Inferior parietal cortex (tissue), 1 donor: ENCODE measurements at regions not wholly inside any gene's neighbourhood (a gene's known extent, or its start where the extent isn't known, plus 50 kb on each side); places are given as distances from the start of the nearest gene placed in this dataset.

Experiments used
- DNase-seq: peaks from one replicate; pipeline ENCODE4 v3.0.0-alpha.2; 2016; ENCODE audit errors: extremely low spot score

DNA sequence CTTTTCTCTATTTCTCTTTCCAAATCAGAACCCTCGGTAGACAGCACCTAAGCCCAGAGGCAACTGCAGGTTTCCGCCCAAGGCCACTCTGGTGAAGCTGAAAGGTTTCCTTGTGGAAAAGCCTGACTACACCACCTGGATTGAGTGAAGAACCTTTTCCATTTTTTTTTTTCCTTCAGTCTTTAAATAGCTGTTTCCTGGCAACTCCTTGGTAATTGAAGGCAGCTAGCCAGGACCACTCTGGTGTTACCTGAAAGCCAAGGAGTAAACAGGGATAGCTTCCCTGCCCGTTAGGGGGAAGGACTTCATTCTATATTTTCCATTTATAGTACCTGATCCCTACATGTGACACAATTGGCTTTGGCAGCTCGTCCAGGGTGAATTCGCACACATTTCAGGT is 1238.4 kb downstream of the GRIK2 start:
- no peak for DNase-seq

DNA sequence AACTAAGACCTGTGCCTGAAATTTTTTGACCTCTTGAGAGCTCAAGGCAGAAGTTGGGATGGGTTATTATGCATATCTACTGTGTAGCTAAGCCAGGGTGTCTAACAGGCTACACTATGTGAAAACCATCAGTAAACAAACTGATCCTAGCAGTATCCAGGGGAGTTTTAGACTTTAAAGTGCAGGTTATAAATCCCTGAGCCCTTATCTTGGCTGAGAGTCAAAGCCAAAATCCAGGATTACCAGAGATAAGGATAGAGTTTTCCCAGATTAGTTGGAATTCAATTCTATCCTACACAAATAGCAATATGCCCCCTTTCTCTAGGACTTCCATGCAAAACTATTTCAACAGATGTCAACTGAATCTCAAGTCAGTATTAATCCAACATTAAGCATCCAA is 1229.7 kb downstream of the GRIK2 start:
- no peak for DNase-seq

DNA sequence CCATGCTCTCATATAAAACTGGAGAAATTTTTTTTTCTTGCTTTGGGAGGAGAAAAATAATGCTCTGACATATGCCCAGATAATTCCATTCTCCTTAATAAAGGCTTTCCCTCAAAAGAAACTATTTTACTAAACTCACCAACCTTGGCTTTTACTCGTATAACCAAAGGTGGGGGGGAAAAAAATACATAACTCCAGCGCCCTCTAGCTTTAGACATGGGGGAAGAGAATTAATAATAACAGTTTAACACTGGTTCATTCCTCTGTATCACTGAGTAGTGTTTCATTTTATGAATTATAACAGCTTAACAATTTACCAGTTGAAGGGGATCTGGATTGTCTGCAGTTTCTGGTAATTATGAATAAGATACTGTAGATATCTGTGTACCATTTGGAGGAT is 1226.1 kb downstream of the GRIK2 start:
- peak; percentile 9 for DNase-seq

DNA sequence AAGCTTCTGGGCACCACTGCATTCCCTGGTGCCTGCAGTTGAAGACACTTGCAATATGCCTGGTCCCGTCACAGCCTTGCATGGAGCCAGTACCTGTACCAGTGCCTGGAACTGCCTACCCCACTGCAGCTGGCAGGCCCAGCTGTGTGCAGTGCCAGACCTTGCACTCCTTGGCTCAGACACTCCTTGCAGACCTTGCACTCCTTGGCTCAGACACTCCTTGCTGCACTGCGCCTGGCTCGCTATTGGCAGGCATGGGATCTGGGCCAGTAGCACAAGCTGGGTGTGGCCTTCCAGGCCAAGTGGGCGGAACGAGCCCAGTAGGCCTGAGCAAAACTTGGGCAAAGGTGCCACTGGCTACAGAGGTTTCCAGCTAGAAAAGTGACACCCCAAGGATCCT is 1189.1 kb downstream of the GRIK2 start:
- no peak for DNase-seq

DNA sequence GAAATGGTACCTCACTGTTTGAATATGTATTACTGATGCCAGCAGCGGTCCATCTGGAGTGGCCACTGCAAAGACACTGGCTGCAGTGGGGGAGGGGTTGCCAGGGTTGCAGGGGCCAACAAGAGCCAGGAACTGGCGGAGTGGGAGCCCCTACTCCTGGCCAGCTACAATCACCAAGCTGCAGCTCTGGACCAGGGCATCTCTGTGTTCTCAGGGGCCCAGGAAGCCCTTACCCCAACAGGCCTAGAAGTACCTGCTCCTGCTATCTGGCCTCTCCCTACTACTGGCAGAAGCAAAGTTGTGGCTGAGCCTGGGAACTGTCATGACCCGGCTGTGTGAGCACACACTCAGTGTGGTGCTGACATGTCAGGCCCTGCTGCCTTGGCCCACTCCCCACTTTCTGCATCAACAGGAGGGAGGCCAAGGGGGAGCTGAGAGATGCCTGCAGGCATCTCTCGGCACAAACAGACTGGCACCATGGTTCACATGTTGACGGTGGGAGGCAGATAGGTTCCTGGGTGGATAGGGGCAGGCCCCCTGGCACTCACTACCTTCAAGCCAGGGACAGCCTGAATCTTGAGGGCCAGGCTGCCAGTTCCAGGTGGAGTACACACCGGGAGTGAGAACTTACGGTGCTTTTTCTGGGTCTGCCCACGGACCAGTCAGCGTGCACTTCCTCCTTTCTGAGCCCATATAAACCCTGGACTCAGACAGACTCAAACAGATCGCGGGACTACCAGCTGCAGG is 1188.0 kb downstream of the GRIK2 start:
- DNase-seq, result no peak

DNA sequence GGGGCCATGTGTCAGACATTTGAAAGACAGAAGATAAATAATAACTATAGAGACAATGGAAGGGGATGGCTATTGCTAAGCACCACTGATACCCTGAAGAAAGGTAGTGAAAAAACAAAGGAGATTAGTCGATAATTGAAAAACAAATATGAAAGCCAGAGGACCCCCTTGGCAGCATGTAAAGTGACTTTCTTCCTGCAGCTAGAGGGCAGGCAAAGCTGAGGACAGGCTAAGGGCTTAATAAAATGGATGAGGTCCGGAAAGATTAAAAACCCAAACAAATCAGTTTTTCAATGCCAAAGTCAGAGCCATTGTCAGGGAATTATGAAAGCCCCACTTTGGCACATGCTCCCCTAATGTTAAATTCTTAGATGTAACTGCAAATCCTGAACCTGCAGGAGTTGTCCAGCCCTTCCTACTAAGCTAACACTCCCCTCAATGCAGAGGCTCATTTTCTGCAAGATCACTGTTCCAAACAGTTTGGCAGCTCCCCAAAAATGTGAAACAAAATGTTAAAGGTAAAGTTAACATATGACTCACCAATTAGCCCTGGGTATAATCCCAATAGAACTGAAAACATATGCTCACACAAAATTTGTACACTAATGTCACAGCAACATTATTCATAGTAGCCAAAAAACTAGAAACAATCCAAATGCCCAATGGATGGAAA is 1177.9 kb downstream of the GRIK2 start:
- no peak for DNase-seq

DNA sequence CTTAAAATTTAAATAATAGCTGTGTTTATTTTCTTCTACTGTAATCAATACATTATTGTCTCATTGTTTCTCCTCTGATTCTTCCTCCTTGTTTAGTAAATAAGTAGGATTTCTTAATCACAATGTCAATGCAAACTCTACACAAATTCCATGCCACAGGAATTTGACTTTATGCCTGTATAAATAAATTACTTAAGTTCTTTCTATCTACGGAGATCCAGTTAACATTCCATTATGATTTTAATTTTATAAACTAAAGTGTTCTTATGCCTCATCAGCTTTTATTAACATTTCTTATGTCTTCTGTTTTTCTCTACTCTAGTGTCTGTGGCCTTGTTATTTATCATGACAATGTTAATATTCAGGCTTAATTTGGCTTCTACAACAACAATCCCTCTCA is 1169.2 kb downstream of the GRIK2 start:
- no peak for DNase-seq

DNA sequence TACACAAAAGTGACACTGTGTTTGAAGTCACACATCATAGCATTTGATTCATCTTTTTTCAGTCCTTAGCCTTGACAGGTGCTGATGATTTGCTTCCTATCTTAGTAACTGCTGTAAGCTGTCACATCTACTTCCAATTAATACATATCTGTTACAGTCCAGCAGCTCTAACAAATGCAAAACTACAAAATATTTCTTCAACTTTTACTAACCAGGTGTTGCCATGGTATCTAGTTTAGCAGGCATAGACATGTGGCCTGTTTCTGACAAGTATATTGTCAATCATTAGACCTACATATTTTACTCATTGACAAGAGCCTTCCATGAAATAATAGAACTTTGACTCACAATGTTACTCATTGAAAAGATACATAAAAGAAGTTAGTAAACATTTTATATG is 1159.7 kb downstream of the GRIK2 start:
- DNase-seq, result no peak

DNA sequence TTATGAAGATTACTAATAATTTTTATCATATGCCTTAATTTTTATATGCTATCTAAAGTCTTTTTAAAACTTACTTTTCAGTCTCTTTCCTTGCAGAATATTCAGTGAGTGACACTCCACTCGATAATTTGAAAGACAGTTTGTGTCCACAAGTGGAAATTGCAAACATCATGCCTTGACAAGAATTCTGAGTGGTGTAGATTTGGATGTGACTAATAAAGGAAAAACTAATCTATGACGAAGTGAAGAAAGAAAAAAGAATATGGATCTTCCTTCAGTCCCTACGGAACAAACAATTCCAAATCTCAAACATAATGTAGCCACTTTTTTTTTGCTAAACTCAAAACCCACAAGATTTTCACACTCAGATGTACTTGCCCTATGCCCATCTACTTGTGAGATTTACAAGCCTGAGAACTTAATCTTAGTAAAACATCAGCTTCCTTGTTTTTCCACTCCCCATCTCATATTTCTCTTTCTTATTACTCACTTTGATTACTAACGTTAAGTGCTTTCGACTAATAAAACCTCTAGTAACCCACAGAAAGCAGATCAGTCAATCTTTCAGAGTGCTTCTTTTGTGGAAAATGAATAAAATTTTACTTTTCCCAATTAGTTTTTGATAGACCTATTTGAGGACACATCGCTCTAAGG is 1155.8 kb downstream of the GRIK2 start:
- DNase-seq, result no peak

DNA sequence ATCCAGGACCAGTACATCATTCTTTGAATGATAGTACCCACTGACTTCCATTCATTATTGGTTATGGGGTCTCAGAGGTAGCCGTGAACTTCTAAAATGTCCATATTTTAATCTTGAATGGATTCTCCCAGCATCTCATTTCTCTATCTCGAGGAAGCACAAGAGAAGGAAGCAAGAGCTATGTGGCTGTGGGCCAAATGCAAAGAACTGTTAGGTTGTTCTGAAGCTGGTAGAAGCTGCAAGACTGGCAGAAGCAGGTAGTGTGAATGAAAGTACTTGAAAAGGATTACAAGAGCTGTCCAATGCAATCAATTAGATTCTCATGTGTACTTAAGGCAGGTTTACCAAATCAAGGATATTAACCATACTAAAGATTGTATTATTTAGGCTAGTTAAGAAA is 1131.8 kb downstream of the GRIK2 start:
- DNase-seq, result no peak

DNA sequence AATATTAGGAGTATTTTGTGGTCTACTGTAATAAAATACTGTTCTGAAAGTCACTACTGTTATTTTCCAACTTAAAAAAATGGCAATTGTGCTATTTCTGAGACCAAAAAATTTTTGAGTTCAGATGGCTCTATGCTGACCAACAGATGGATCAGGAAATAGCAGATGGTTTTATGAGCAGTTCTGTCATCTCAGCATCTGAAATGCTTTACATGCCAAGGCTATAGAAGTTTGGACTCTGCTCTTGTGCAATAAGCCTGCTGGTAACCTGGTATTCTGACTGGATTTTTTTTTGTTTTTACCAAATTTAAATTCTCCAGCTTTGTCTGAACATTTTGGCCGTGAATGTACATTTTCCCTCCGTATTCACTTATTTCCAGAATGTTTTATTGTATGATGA is 1127.5 kb downstream of the GRIK2 start:
- DNase-seq, result no peak

DNA sequence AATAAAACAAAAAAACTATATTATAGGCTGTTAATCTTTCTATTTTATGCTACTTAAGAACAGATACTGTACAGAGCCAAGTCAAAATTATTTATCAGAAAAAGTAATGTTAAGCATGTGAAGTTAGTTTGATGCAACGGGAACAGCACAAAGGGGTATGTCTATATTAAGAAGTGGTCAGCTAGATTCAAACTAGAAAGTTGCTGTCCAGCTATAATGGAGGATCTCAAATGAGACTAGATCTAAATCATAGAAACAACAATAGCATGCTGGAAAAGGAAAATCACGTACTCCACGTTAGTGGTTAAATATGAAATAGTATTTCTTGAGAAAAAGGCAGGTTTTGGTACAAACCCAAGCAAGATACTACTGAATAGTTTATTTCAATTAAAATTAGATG is 1124.0 kb downstream of the GRIK2 start:
- DNase-seq, result no peak

DNA sequence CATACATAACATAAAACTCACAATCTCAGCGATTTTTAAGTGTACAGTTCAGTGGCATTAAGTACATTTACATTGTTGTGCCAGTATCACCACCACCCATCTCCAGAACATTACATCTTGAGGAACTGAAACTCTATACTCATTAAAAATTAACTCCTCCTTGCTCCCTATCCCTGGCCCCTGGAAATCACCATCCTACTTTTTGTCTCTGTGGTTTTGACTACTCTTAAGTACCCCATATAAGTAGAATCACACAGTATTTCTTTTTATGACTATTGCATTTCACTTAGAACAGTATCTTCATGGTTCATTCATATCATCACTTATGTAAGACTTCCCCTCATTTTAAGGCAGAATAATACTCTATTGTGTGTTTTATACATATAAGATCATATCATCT is 1108.1 kb downstream of the GRIK2 start:
- no peak for DNase-seq

DNA sequence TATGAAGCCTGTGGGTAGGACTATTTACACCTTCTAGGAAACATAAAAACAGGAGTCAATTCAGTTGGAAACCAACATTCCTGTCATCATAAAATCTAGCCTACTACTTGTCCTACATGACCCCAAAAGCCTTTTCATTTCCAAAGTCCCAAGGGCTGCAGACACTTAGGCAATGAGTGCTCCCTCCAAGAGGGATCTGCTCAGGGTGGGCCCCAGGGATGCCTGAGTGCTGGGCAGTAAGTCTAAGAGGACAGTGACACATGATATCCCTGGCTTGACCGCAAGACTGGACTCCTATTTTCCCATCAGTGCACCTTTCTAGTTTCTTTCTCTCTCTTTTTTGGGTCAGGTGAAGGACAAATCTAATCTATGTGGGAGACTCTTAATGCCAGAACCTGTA is 1101.3 kb downstream of the GRIK2 start:
- no peak for DNase-seq

DNA sequence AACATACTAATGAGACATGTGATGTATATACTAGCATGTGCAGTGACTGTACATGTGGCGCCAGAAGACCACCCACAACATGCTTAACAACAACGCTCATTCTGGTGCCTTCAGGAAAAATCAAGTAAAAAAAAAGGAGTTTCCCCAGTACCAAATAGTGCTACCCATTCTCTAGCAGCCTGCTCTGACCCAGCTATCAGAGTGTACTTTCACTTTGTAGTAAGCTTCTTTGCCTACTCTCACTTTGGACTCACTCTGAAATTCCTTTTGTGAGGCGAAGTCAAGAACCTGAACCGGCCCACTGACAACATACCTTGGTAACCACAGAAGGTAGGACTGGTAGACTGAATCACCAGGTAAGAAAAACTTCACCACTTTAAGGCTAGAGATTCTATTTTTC is 1100.0 kb downstream of the GRIK2 start:
- no peak for DNase-seq

DNA sequence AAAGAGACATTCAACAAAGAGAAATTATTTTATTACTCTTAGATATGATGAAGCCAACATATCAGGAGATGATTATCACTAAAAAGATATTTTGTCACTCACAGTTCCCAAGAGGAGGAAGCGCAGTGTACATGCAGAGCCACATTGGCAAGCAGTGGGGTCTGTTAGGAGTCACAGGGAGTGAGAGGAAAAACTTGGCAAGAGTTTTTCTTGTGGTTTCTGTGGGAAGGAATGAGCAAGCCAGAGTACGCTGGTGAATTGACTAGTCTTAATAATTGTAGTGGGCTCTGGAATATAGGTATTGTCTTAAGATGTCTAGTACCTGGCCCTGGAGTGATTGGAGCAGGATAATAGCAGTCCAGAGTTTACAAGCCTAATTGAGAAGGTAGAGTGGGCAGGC is 1095.2 kb downstream of the GRIK2 start:
- DNase-seq, result no peak

DNA sequence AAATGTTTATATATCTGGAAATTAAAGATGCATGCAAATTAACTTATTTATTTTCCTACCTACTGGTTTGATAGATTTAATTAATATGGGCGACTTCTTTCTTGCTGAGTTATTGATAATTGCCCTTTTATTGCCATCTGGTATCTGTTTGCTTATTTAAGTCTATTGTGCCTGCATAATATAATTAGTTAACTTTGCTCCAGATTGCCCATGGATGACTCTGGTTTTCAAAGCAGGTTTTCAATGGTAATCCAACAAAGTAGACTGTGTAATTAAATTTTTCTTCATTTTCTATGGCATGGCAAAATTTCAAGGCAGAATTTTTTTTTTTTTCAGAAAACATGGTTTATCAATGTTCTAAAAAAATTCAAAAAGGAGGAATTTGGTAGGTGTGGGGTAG is 1092.0 kb downstream of the GRIK2 start:
- no peak for DNase-seq

DNA sequence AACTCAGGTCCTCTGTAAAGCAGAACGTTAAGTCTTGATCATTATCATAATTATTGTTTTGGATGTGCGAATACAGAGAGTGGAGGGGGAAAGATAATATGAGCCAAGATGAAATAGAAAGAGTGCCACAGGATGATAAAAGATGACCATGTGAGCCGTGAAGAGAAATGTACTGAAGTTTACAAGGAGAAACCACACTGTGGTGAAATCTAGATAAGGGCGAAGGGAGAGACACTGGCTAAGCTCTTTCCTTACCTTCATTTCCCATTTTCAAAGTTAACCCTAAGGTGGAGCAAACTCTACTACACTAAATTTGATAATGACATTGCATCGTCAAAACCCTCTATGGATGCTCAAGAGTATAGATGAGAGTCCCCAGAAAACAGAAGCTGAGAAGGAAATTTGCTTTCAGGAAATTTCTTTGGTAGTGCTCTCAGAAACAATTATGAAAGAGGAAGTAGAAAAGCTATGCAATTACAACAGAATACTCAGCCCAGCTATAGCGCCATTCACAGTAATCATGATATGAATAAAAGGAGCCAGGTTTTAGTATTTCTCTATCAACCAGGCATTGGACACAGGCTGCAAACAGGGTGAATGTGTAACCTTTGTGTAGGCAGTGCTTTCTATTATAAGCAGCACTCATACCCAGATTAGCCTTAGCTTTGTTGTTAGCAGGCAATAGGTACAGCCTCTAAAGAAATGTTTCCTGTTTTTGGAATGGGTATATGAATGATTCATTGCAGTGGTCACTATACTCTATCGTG is 1080.7 kb downstream of the GRIK2 start:
- DNase-seq, result no peak

DNA sequence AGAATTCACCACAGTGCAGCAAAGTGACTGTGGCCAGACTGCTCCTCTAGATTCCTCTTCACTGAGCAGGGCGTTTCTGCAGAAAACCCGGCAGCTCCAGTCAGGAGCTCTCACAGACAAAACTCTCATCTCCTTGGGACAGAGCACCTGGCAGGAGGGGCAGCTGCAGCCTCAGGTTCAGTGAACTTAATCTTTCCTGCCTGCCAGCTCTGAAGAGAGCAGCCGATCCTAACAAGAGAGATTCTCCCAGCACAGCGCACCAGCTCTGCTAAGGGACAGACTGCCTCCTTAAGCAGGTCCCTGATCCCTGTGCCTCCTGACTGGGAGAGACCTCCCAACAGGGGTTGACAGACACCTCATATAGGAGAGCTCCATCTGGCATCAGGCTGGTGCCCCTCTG is 1065.5 kb downstream of the GRIK2 start:
- no peak for DNase-seq

DNA sequence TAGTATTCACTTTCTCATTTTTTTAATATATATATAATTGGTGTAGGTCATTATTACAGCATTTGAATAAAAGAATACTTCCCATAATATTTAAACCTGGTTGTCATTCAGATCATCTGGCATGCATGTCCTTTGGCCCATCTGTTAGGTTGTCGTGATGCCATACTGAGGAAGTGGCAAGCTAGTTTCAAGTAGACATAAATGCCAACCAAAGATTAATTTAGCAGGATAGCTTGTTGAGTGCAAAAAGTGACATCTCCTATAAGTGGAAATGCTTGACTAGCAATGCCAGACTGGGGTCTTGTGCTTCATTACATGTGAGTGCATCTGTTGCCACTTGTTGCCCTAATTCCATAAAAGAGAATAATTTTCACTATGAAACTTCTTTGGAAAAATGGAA is 1044.7 kb downstream of the GRIK2 start:
- no peak for DNase-seq

DNA sequence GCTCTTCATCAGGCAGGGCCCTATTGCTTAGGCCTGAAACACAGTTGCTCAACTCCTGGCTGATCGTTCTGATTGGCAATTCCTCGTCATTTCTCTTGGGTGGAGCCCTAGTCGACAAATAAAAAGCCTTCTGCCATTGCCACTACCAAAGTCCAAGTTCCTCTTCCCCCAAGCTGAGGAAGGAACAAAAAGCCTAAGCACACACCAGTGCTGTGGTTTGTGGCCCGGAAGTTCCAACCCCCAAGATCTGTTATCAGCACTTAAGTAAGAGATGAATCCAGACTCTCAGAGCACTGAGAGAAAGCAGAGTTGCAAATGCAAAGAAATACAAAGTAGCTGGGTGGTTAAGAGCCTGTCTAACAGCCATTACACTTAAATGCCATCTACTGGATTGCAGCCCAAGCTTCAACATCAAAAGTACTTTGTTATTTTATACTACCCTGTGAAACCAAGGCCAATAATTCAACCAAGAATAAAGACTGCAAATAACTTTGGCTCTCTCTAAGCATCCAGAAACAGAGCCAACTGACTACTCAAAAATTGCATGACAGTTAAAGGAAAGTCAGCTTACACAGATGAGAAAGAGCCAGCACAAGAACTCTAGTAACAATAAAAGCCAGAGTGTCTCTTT is 1024.0 kb downstream of the GRIK2 start:
- DNase-seq, result no peak

DNA sequence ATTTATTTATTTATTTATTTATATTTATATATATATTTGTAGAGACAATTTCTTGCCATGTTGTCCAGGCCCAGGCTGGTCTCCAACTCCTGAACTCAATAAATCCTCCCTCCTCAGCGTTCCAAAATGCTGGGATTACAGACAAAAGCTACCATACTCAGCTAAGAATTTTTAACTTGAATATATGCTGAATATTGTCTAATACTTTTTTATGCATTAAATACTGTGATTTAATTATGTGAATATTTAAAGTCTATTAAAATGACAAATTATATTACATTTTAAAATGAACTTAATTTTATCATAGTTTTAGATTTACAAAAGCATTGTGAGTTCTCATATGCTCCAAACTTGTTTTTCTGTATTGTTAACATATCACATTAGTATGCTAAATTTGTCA is 1022.4 kb downstream of the GRIK2 start:
- no peak for DNase-seq
